Heart left ventricle (tissue), 16 donors: ENCODE measurements at regions not wholly inside any gene's neighbourhood (a gene's known extent, or its start where the extent isn't known, plus 50 kb on each side); places are given as distances from the start of the nearest gene placed in this dataset.

Source experiments
- ATAC-seq, 4 donors: fragments of 200-7000 bp; cut with Tn5 transposase; one replicate each; pipeline ENCODE4 v1.9.1; 2020 to 2022; ENCODE audit warnings: moderate library complexity in 4 of 4, mild to moderate bottlenecking in 3 of 4, moderate number of reproducible peaks in 1 of 4
- DNase-seq, 5 donors: peaks; one replicate each; pipeline ENCODE4 v3.0.0-alpha.2; 2020
- H3K27ac ChIP-seq, 12 donors: fragments of 200-600 bp; sonication (generic) in 4 of 12; one replicate each; pipeline versions ENCODE4 v1.5.0 to v1.8.0; 2016 to 2022; ENCODE audit warnings: mild to moderate bottlenecking in 2 of 12
- H3K27me3 ChIP-seq, 9 donors: fragments of 200-600 bp; sonication (generic) in 2 of 9; one replicate each; pipeline versions ENCODE4 v1.5.1 to v1.8.0; 2016 to 2022; ENCODE audit warnings: mild to moderate bottlenecking in 3 of 9
- H3K36me3 ChIP-seq, 9 donors: fragments of 200-600 bp; sonication (generic) in 2 of 9; one replicate each; pipeline versions ENCODE4 v1.5.0 to v1.8.0; 2018 to 2022; ENCODE audit warnings: mild to moderate bottlenecking in 2 of 9
- H3K4me1 ChIP-seq, 12 donors: fragments of 200-600 bp; sonication (generic) in 4 of 12; one replicate each; pipeline versions ENCODE4 v1.5.0 to v1.8.0; 2016 to 2022; ENCODE audit warnings: mild to moderate bottlenecking in 3 of 12
- H3K4me3 ChIP-seq, 12 donors: fragments of 200-600 bp; sonication (generic) in 4 of 12; one replicate each; pipeline versions ENCODE4 v1.5.0 to v1.8.0; 2017 to 2022; ENCODE audit warnings: mild to moderate bottlenecking in 9 of 12, moderate library complexity in 4 of 12
- H3K9me3 ChIP-seq, 12 donors: fragments of 200-600 bp; sonication (generic) in 4 of 12; one replicate each; pipeline versions ENCODE4 v1.5.0 to v1.8.0; 2016 to 2022; ENCODE audit warnings: mild to moderate bottlenecking in 1 of 12
- POLR2A ChIP-seq, 2 donors: fragments of 450-650 bp; IDR thresholded peaks; one replicate each; pipeline ENCODE4 v1.6.1; 2017; ENCODE audit warnings: antibody characterized with exemption in 2 of 2, mild to moderate bottlenecking in 2 of 2, moderate library complexity in 2 of 2
- WGBS, 4 donors: extraction: QIAGEN DNeasy Blood & Tissue Kit in 2 of 4; methylation state at CpG; one replicate each; pipeline versions ENCODE4 v1.1.5 to v1.1.7; 2013 to 2018; 5-methylcytosine and 5-hydroxymethylcytosine counted together
- intact Hi-C, 10 donors: fragments of 100-400 bp; cut with DNase I; formaldehyde crosslinking; loops; one replicate each; pipeline versions ENCODE4 v1.11.1 to v1.14.2; 2022
- TF ChIP-seq, protein P1 (sequence below), 12 donors: fragments of 200-600 bp; sonication (generic) in 4 of 12; IDR thresholded peaks; one replicate each; pipeline versions ENCODE4 v1.5.0 to v1.8.0; 2018 to 2022; ENCODE audit warnings: antibody characterized with exemption in 12 of 12, mild to moderate bottlenecking in 5 of 12
- donor health status: ischemic (EF 13 %, LVEDD 7.1; RV severe dilation, severe dysfunction).
- donor health status: healthy with polysubstance abuse.
- donor health status: DM: no; HTN: yes; CAD: no.
- donor health status: DM: no; HTN: no; CAD: no.
- donor health status: ischemic (EF 25% LVEDD 6.9; RV normal size, moderate dysfunction).
- donor health status: ischemic (EF 25% LVEDD 5.7; RV mildly dilated, moderate dysfunction).
- donor health status: healthy.
- donor health status: DM: yes; HTN: yes; CAD: no.
- donor health status: ischemic (EF 35%, LVEDD 5.7; RV mildly dilated, moderate dysfunction).
- donor health status: nonischemic (EF 11% LVEDD 7.7; RV severe dilation, severe dysfunction).
- donor health status: DM: yes; HTN: yes; CAD: no.
- donor health status: PGD.
- donor health status: ischemic (EF 29% LVEDD 5.4; RV normal size, mild dysfunction).
- donor health status: nonischemic (EF 23%, LVEDD 6.1; RV moderate dilation, normal function).

DNA sequence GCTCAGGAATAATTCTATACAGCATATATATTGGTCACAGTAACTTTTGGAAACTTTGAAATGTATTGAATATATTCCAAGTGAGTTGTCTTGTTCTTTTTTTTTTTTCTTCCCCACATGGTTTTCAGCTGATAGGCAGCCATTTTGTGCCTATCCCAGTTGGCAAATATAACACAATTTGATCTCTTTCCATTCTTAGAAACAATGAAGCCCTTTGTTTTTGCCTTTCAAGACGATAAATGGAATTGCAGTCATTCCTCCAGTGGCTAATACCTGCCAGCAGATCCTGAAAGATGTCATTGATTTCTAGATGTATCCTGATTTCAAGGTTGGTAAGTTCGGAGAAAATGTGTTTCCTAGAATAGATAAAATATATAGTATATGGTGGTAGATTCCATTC lies 951.1 kb upstream of the SLC10A2 start:
- 68 to 82% (median 75%) methylated on average over 2 of the region's 2 CpGs for WGBS, 4 donors
- DNase-seq (no peak), ATAC-seq (no peak)
- Histone ChIP-seq H3K4me1 (peaks cover 0 to 9% (median 0%) of the 10 kb centered on the region in 12 donors), H3K27me3 (no peaks in the 10 kb centered on the region), H3K9me3 (no peaks in the 10 kb centered on the region), H3K4me3 (no peak overlapping the region), H3K36me3 (no peaks in the 10 kb centered on the region), H3K27ac (no peak overlapping the region)
- intact Hi-C loops = no loop called here
- TF ChIP-seq POLR2A (IDR thresholded peaks at IDR 0.05) = no peak
- TF ChIP-seq, protein P1, sequence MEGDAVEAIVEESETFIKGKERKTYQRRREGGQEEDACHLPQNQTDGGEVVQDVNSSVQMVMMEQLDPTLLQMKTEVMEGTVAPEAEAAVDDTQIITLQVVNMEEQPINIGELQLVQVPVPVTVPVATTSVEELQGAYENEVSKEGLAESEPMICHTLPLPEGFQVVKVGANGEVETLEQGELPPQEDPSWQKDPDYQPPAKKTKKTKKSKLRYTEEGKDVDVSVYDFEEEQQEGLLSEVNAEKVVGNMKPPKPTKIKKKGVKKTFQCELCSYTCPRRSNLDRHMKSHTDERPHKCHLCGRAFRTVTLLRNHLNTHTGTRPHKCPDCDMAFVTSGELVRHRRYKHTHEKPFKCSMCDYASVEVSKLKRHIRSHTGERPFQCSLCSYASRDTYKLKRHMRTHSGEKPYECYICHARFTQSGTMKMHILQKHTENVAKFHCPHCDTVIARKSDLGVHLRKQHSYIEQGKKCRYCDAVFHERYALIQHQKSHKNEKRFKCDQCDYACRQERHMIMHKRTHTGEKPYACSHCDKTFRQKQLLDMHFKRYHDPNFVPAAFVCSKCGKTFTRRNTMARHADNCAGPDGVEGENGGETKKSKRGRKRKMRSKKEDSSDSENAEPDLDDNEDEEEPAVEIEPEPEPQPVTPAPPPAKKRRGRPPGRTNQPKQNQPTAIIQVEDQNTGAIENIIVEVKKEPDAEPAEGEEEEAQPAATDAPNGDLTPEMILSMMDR (IDR thresholded peaks at IDR 0.05) = no peak

DNA sequence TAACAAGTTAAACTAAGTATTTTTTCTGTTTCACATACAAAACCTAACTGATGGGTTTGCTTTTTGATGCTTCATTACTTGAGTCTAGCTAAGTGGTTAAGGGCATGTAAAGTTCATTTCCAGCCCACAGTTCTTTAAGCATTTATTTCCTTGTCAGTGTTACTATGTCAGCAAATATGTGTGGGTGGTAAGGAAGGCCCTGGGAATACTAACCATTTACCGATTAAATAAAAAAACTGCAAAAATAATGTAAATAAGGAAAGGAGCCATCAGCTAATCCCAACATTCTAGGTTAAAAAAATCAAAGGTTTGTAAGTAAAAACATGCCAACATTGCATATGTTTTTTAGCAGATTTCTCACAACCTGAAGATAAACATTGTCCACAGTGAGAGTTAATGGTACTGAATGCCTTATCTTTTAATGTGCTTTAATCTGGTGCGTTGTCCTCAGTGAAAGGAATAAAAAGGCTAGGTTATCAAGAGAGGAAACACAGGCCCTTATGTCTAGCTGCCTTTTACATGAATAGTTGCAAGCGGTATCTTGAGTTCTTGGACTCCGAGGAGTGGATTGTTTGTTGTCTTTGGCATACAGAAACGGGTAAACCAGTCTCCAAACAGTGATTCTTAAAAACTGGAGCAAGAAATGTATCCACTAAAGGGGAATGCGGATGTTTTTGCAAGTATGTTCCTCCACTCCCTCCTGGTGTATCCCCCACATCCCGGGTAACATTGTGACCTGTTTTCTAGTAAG lies 949.6 kb upstream of the SLC10A2 start:
- 22 to 35% (median 25%) methylated on average over 7 of the region's 7 CpGs for WGBS, 4 donors
- intact Hi-C loops = no loop called here
- H3K36me3 ChIP-seq = no peaks in the 10 kb centered on the region
- H3K9me3 ChIP-seq = no peaks in the 10 kb centered on the region
- peak overlapping the region in 1 of 12 donors; percentile 39 for H3K27ac ChIP-seq
- no peak for DNase-seq
- no peak overlapping the region for H3K4me3 ChIP-seq
- TF ChIP-seq, protein P1 (IDR thresholded peaks at IDR 0.05) = no peak
- no peak for TF ChIP-seq POLR2A (IDR thresholded peaks at IDR 0.05)
- no peaks in the 10 kb centered on the region for H3K27me3 ChIP-seq
- ATAC-seq = peak; percentile 48 to 78 (median 52)
- H3K4me1 ChIP-seq = peaks cover 0 to 9% (median 0%) of the 10 kb centered on the region in 12 donors

DNA sequence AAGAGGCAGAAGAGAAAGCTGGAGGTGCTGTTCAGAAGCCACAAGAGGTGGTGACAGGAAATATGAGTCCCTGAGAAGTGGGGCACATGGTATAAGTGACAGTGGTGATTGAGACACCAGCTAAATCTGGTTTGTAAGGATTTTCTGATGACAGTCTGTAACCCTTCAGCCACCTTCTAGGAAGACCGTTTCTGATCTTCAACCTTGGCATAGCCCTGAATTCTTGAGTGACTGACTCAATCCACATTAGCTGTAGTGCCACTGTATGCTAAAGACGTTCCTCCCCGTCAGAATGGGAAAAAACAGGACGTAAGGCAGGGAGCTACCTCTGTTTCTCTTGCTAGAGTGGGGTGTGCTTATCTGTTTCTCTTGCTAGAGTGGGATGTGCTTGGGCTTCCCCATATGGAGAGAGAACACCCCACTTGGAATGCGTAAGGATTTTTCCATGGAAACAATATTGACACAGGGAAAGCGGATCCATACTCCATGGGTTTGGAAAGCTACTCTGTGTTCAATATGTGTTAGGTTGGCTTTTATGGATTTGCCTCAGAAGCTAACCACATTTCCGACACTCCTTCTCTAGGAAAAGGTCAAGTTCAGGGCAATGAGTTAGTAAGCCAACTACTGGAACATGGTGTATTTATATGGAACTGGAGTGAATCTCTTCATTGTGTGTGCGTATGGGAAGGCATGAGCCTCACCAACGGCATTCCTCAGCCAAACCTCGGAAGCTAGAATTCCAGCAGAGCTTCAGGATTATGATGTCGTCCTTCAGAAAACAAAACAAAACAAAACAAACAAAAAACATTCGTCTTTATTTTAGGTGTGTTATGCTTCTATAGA lies 948.8 kb upstream of the SLC10A2 start:
- intact Hi-C loops = no loop called here
- H3K36me3 ChIP-seq = no peaks in the 10 kb centered on the region
- H3K27ac ChIP-seq = no peak overlapping the region
- H3K4me3 ChIP-seq = no peak overlapping the region
- H3K9me3 ChIP-seq = no peaks in the 10 kb centered on the region
- DNase-seq (no peak), ATAC-seq (peak in 1 of 4 donors; percentile 42)
- H3K4me1 ChIP-seq = peaks cover 0 to 9% (median 0%) of the 10 kb centered on the region in 12 donors
- no peak for TF ChIP-seq POLR2A (IDR thresholded peaks at IDR 0.05)
- TF ChIP-seq, protein P1 (IDR thresholded peaks at IDR 0.05) = no peak
- 67 to 76% (median 72%) methylated on average over 12 of the region's 12 CpGs for WGBS, 4 donors
- H3K27me3 ChIP-seq = no peaks in the 10 kb centered on the region
